ENCODE measurements at regions not wholly inside any gene's neighbourhood (a gene's known extent, or its start where the extent isn't known, plus 50 kb on each side); places are given as distances from the start of the nearest gene placed in this dataset.

- Histone ChIP-seq H3K27ac (ENCODE audit: insufficient read depth, low read depth, low read length) (no peak overlapping the region), H3K36me3 (ENCODE audit: control insufficient read depth in 2 of 2, extremely low read depth in 1 of 2, insufficient read depth in 2 of 2, low read length in 2 of 2) (no peaks in the 10 kb centered on the region), H3K4me1 (ENCODE audit: control insufficient read depth, extremely low read depth, insufficient read depth, low read length) (no peaks in the 10 kb centered on the region), H2AFZ (ENCODE audit: low read depth, low read length) (no peak overlapping the region), H4K20me1 (replicated peaks; ENCODE audit: control insufficient read depth, extremely low read depth, insufficient read depth, low read length) (no peaks in the 10 kb centered on the region), H3K9ac (replicated peaks; ENCODE audit: extremely low read depth, insufficient read depth, low read length) (no peak overlapping the region), H3K27me3 (ENCODE audit: control insufficient read depth in 2 of 2, insufficient read depth in 2 of 2, low read length in 2 of 2) (no peaks in the 10 kb centered on the region), H3K9me1 (replicated peaks; ENCODE audit: control insufficient read depth, extremely low read depth, insufficient read depth, low read length) (no peaks in the 10 kb centered on the region), H3K79me2 (ENCODE audit: control insufficient read depth, insufficient read depth, low read length) (no peaks in the 10 kb centered on the region), H3K4me2 (ENCODE audit: insufficient read depth, low read length) (no peak overlapping the region), H3K4me3 (replicated peaks in 1 of 3; ENCODE audit: insufficient read depth in 1 of 3, low read depth in 1 of 3, low read length in 3 of 3) (no peak overlapping the region), H3K9me3 (replicated peaks; ENCODE audit: control insufficient read depth, insufficient read depth, low read length) (no peaks in the 10 kb centered on the region)
- dilution Hi-C loops (cut with MboI; ENCODE audit: extremely low pct_ligation_motif_present, low sequenced_read_pairs), result no loop called here
- intact Hi-C loops (cut with micrococcal nuclease), result no loop called here
- ChIA-PET POLR2A (no interaction called here), CTCF (no interaction called here)
- no peak for TF ChIP-seq POLR2A (IDR thresholded peaks at IDR 0.05; ENCODE audit: low read depth, low read length)
- TF ChIP-seq CTCF (IDR thresholded peaks at IDR 0.05; ENCODE audit: extremely low read depth in 1 of 2, insufficient read depth in 1 of 2, low read depth in 1 of 2, low read length in 2 of 2), result no peak
- TF ChIP-seq FOS (IDR thresholded peaks at IDR 0.05; ENCODE audit: borderline replicate concordance, insufficient read depth, low read length), result no peak
- TF ChIP-seq MAX (IDR thresholded peaks at IDR 0.05; ENCODE audit: insufficient read depth, insufficient read length), result no peak
- no peak for TF ChIP-seq JUN (IDR thresholded peaks at IDR 0.05; ENCODE audit: borderline replicate concordance, insufficient read depth, insufficient read length, low read depth)
- BruUV-seq (replicated peaks), result no TSS peak
- DNase-seq (ENCODE audit: low read depth, low spot score), result no peak
- FAIRE-seq, result no peak
These were observed 355.7 kb downstream of the SOX2 start for GRCh38 chr3:182067423-182067822.

GRCh38 chr3:182078316-182078715, 366.6 kb downstream of the SOX2 start:
- ChIA-PET POLR2A (no interaction called here), CTCF (no interaction called here)
- H4K20me1 ChIP-seq (replicated peaks; ENCODE audit: control insufficient read depth, extremely low read depth, insufficient read depth, low read length), result no peaks in the 10 kb centered on the region
- H3K9me1 ChIP-seq (replicated peaks; ENCODE audit: control insufficient read depth, extremely low read depth, insufficient read depth, low read length), result no peaks in the 10 kb centered on the region
- H3K4me1 ChIP-seq (ENCODE audit: control insufficient read depth, extremely low read depth, insufficient read depth, low read length), result no peaks in the 10 kb centered on the region
- TF ChIP-seq FOS (IDR thresholded peaks at IDR 0.05; ENCODE audit: borderline replicate concordance, insufficient read depth, low read length) (no peak), CTCF (IDR thresholded peaks at IDR 0.05; ENCODE audit: extremely low read depth in 1 of 2, insufficient read depth in 1 of 2, low read depth in 1 of 2, low read length in 2 of 2) (no peak), POLR2A (IDR thresholded peaks at IDR 0.05; ENCODE audit: low read depth, low read length) (no peak), MAX (IDR thresholded peaks at IDR 0.05; ENCODE audit: insufficient read depth, insufficient read length) (no peak), MYC (IDR thresholded peaks at IDR 0.05; ENCODE audit: low read depth, low read length) (no peak), POLR2AphosphoS5 (IDR thresholded peaks at IDR 0.05; ENCODE audit: insufficient read depth, low read depth, low read length) (no peak), EZH2 (IDR thresholded peaks at IDR 0.05; ENCODE audit: borderline replicate concordance, low read depth, low read length, severe bottlenecking) (no peak), JUN (IDR thresholded peaks at IDR 0.05; ENCODE audit: borderline replicate concordance, insufficient read depth, insufficient read length, low read depth) (no peak), GATA2 (IDR thresholded peaks at IDR 0.05; ENCODE audit: insufficient read depth, insufficient read length, low read depth, low read length) (no peak)
- H3K4me2 ChIP-seq (ENCODE audit: insufficient read depth, low read length), result no peak overlapping the region
- no peak overlapping the region for H2AFZ ChIP-seq (ENCODE audit: low read depth, low read length)
- no peaks in the 10 kb centered on the region for H3K36me3 ChIP-seq (ENCODE audit: control insufficient read depth in 2 of 2, extremely low read depth in 1 of 2, insufficient read depth in 2 of 2, low read length in 2 of 2)
- H3K27me3 ChIP-seq (ENCODE audit: control insufficient read depth in 2 of 2, insufficient read depth in 2 of 2, low read length in 2 of 2), result no peaks in the 10 kb centered on the region
- dilution Hi-C loops (cut with MboI; ENCODE audit: extremely low pct_ligation_motif_present, low sequenced_read_pairs), result no loop called here
- no peaks in the 10 kb centered on the region for H3K79me2 ChIP-seq (ENCODE audit: control insufficient read depth, insufficient read depth, low read length)
- no TSS peak for BruUV-seq (replicated peaks)
- DNase-seq (ENCODE audit: low read depth, low spot score) (no peak), FAIRE-seq (no peak)
- no peak overlapping the region for H3K4me3 ChIP-seq (replicated peaks in 1 of 3; ENCODE audit: insufficient read depth in 1 of 3, low read depth in 1 of 3, low read length in 3 of 3)
- intact Hi-C loops (cut with micrococcal nuclease), result no loop called here
- no peaks in the 10 kb centered on the region for H3K9me3 ChIP-seq (replicated peaks; ENCODE audit: control insufficient read depth, insufficient read depth, low read length)
- no peak overlapping the region for H3K27ac ChIP-seq (ENCODE audit: insufficient read depth, low read depth, low read length)
- H3K9ac ChIP-seq (replicated peaks; ENCODE audit: extremely low read depth, insufficient read depth, low read length), result no peak overlapping the region
